SK-MEL-5 (cell line): ENCODE measurements at regions not wholly inside any gene's neighbourhood (a gene's known extent, or its start where the extent isn't known, plus 50 kb on each side); places are given as distances from the start of the nearest gene placed in this dataset.

Experiments
- DNase-seq: peaks from one replicate; pipeline ENCODE4 v3.0.0-alpha.2; 2016; ENCODE audit warnings: low read depth, low spot score
- in situ Hi-C: cut with HindIII; loops from 2 replicates; pipeline ENCODE4 v1.10.0; 2016; ENCODE audit warnings: low sequenced_read_pairs, high pct_unique_total_duplicates, low pct_unique_long_range_greater_than_20kb

- in situ Hi-C loops: no loop called here
- no peak for DNase-seq
These were observed 123.3 kb upstream of the DPYD start for GRCh38 chr1:98044071-98044697.

- no peak for DNase-seq
- in situ Hi-C loops: no loop called here
These were observed 114.8 kb upstream of the DPYD start for GRCh38 chr1:98035602-98036002.

- in situ Hi-C loops: no loop called here
- DNase-seq: no peak
These were observed 113.7 kb upstream of the DPYD start for GRCh38 chr1:98034505-98034904.

GRCh38 chr1:98032958-98033357 is 112.1 kb upstream of the DPYD start:
- in situ Hi-C loops: no loop called here
- no peak for DNase-seq

GRCh38 chr1:98030976-98031375 is 110.1 kb upstream of the DPYD start:
- no peak for DNase-seq
- in situ Hi-C loops: no loop called here

GRCh38 chr1:98030483-98030882 is 109.6 kb upstream of the DPYD start:
- in situ Hi-C loops: no loop called here
- DNase-seq: no peak

GRCh38 chr1:98028800-98029199 is 108.0 kb upstream of the DPYD start:
- no peak for DNase-seq
- in situ Hi-C loops: no loop called here

GRCh38 chr1:98027103-98027705 is 106.4 kb upstream of the DPYD start:
- no peak for DNase-seq
- in situ Hi-C loops: no loop called here

- DNase-seq: no peak
- in situ Hi-C loops: no loop called here
These were observed 105.0 kb upstream of the DPYD start for GRCh38 chr1:98025858-98026257.

GRCh38 chr1:98021126-98021525 is 100.3 kb upstream of the DPYD start:
- in situ Hi-C loops: no loop called here
- no peak for DNase-seq

- in situ Hi-C loops: no loop called here
- no peak for DNase-seq
These were observed 98.9 kb upstream of the DPYD start for GRCh38 chr1:98019747-98020146.

GRCh38 chr1:98018074-98018473 is 97.2 kb upstream of the DPYD start:
- DNase-seq: no peak
- in situ Hi-C loops: no loop called here

GRCh38 chr1:98017184-98017583 is 96.3 kb upstream of the DPYD start:
- in situ Hi-C loops: no loop called here
- no peak for DNase-seq

- no peak for DNase-seq
- in situ Hi-C loops: no loop called here
These were observed 87.5 kb upstream of the DPYD start for GRCh38 chr1:98008373-98008772.

- no peak for DNase-seq
These were observed 84.6 kb upstream of the DPYD start for GRCh38 chr1:98005326-98006010.

GRCh38 chr1:98003442-98003841 is 82.6 kb upstream of the DPYD start:
- in situ Hi-C loops: no loop called here
- no peak for DNase-seq

More at GRCh38 chr1:98005326-98006010, 84.6 kb upstream of the DPYD start:
- in situ Hi-C loops: no loop called here

- DNase-seq: no peak
- in situ Hi-C loops: no loop called here
These were observed 81.5 kb upstream of the DPYD start for GRCh38 chr1:98002288-98002687.

- in situ Hi-C loops: no loop called here
- DNase-seq: peak; percentile 2
These were observed 80.9 kb upstream of the DPYD start for GRCh38 chr1:98001764-98002163.

GRCh38 chr1:97999320-97999719 is 78.5 kb upstream of the DPYD start:
- DNase-seq: no peak
- in situ Hi-C loops: no loop called here
